ENCODE measurements at regions not wholly inside any gene's neighbourhood (a gene's known extent, or its start where the extent isn't known, plus 50 kb on each side); places are given as distances from the start of the nearest gene placed in this dataset.
"Not testable (repeated sequence)": the region's sequence is repeated elsewhere in the genome, so short reads cannot be mapped to it uniquely, and the experiment has no call there.

DNA sequence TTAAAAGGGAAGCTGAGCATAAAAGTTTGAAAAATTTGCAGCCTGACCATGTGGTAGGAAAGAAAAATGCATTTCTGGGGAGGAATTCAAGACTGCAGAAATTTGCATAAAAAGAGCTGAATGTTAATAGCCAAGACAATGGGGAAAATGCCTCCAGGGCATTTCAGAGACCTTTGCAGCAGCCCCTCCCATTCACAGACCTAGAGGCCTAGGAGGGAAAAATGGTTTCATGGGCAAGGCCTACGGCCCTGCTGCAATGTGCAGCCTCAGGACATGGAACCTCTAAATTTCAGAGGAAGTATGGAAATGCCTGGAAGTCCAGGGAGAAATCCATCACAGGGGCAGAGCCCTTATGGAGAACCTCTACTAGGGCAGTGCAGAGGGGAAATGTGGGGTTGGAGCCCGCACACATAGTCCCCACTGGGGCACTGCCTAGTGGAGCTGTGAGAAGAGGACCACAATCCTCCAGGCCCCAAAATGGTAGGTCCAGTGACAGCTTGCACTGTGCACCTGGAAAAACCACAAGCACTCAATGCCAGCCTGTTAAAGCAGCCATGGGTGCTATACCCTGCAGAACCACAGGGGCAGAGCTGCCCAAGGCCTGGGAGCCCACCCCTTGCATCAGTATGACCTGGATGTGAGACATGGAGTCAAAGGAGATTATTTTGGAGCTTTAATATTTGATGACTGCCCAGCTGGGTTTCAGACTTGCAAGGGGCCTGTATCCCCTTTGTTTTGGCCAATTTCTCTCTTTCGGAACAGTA is 243.8 kb downstream of the DNAJB9 start:
- DNase-seq (ENCODE audit: low spot score) = no peak

DNA sequence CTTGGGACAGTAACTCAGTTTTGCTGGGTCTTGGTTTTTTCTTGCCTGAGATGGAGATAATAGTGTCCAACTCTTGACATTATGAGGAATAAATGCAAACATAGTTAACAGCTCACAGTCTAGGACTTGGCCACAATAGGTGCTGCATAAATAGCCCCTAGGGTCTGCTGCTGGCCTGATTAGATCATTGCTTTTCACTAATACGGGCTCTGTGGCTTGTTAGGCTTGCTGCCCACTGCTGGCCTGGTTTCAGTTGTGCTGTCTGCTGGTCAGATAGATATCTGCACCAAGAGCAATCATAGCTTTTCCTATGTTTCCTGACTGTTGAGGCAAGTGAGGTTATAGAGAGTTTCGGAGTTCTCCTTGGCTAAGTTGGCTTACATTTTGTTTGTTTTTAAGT is 246.1 kb downstream of the DNAJB9 start:
- DNase-seq (ENCODE audit: low spot score) = no peak

GRCh38 chr7:108818742-108819141 is 249.1 kb downstream of the DNAJB9 start:
- DNase-seq (ENCODE audit: low spot score) = no peak

- peak; percentile 62 for DNase-seq (ENCODE audit: low spot score)
These were observed 255.3 kb downstream of the DNAJB9 start for GRCh38 chr7:108824840-108825580.

DNA sequence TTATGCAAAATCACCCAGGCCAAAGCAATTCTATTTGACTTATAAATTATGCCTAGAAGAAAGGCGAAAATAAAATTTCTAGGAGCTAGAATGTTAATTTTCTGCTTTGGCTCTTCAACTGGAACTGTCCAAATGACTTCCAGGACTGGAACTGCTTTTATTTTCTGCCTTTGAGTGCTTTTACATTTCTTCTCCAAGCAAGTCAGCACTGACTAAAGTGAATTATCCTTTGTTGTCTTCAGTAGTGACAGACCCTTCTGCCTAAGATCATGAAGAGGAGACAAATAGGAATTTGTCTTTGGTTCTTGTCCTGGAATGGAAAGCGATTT is 255.9 kb downstream of the DNAJB9 start:
- no peak for DNase-seq (ENCODE audit: low spot score)

DNA sequence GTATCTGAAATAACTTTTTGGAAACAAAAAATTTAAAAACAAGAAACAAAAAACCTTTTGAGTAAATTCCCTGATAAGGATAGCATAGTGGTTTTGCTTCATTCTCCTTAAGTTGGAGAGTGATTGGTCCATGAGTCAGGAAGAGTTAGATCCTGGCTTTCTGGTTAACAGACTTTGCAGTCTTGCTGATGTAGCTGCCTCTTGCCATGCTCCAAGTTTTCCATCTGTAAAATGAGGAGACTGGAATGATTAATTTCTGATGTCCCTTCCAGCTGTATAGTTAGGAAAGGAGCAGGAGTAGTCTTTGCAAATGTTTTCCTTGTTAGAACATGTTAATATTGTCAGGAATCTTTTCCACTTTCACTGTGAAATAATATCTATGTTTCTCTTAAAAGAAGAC is 266.6 kb downstream of the DNAJB9 start:
- DNase-seq (ENCODE audit: low spot score) = no peak

- DNase-seq (ENCODE audit: low spot score) = no peak
These were observed 268.5 kb downstream of the DNAJB9 start for GRCh38 chr7:108838198-108838597.

DNA sequence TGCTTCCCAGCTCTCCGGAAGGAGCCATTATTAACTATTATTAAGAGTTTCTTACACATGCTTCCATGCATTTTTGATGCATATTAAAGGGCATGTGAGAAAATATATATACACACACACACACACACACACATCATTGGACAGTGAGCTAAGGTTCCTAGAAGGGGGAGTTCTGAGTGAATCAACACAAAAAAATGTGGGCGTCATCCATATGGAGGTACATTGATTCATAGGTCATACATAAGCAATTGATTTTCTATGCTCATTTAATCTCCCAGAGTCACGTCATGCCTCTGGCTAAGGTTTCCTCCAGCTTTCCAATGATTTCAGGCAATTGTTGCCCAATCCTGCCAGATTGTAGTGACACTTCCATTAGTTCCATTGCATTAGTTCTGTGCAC is 269.4 kb downstream of the DNAJB9 start:
- DNase-seq (ENCODE audit: low spot score) = no peak

- DNase-seq (ENCODE audit: low spot score) = no peak
These were observed 276.3 kb downstream of the DNAJB9 start for GRCh38 chr7:108845951-108846350.

DNA sequence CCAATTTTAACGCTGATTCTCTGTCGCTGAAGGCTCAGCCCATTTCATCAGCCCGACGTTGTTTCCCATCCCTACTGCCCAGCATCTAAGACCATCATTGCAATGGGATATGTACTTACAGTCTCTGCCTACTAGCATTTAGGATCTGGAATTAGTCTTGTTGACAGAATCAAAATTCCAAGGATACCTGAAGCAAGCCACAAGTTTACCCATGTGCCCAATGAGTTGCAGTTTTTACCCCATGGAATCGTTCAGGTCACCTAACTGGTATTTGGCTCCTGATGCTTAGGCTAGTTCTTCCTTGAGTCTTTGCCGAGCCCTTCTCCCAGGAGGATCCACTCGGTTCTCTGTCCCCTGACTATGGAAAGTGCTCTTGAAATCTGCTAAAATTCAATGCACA is 276.8 kb downstream of the DNAJB9 start:
- DNase-seq (ENCODE audit: low spot score) = peak; percentile 10

GRCh38 chr7:108848486-108848885 is 278.8 kb downstream of the DNAJB9 start:
- DNase-seq (ENCODE audit: low spot score) = no peak

- DNase-seq (ENCODE audit: low spot score) = no peak
These were observed 290.9 kb downstream of the DNAJB9 start for GRCh38 chr7:108860615-108861014.

DNA sequence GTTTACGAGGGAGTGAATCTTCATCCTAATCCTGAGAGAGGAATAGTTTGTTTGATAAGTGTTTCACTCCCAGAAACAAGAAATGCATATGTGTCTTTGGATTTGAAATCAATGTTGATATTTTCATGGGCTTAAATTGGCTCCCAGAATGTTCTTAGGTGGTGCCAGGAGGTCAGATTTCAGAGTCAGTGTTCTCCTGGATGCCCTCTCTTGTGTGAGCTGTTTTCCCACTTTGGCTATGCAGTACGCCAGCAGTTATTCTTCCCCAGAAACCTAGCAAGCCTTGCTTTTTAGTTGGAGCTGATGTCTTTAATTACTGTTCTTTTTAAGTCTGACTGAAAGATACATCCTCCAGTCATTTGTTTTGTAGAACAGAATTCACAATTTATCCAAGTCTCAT is 291.4 kb downstream of the DNAJB9 start:
- no peak for DNase-seq (ENCODE audit: low spot score)

GRCh38 chr7:108863227-108863848 is 293.7 kb downstream of the DNAJB9 start:
- no peak for DNase-seq (ENCODE audit: low spot score)

GRCh38 chr7:108869070-108869469 is 299.4 kb downstream of the DNAJB9 start:
- no peak for DNase-seq (ENCODE audit: low spot score)

GRCh38 chr7:108875139-108875538 is 305.5 kb downstream of the DNAJB9 start:
- DNase-seq (ENCODE audit: low spot score) = no peak

DNA sequence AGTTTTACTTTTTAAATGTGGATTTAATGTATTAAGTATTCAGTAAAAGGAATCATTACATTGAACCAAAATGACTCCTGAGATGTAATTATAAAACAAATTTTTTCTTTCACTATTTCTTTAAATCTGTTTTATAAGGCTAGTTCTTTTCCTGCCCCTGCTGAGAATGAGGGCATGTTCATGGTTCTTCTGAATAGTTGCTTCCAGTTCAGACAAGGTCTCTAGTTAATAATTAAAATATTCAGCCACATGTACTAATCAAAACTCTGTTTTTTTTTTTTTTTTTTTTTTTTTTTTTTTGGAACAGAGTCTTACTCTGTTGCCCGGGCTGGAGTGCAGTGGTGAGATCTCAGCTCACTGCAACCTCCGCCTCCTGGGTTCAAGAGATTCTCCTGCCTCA is 321.2 kb downstream of the DNAJB9 start:
- DNase-seq (ENCODE audit: low spot score) = no peak

GRCh38 chr7:108908456-108908855 is 338.8 kb downstream of the DNAJB9 start:
- no peak for DNase-seq (ENCODE audit: low spot score)

GRCh38 chr7:108911016-108911415 is 341.3 kb downstream of the DNAJB9 start:
- no peak for DNase-seq (ENCODE audit: low spot score)

- no peak for DNase-seq (ENCODE audit: low spot score)
These were observed 350.8 kb downstream of the DNAJB9 start for GRCh38 chr7:108920490-108920889.

DNA sequence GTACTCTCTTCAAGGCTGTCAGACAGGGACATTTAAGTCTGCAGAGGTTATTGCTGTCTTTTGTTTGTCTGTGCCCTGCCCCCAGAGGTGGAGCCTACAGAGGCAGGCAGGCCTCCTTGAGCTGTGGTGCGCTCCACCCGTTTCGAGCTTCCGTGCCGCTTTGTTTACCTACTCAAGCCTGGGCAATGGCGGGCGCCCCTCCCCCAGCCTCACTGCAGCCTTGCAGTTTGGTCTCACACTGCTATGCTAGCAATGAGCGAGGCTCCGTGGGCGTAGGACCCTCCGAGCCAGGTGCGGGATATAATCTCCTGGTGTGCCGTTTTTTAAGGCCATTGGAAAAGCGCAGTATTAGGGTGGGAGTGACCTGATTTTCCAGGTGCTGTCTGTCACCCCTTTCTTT is 373.4 kb downstream of the DNAJB9 start:
- not testable (repeated sequence) for DNase-seq (ENCODE audit: low spot score)

- no peak for DNase-seq (ENCODE audit: low spot score)
These were observed 377.9 kb downstream of the DNAJB9 start for GRCh38 chr7:108947526-108947925.

DNA sequence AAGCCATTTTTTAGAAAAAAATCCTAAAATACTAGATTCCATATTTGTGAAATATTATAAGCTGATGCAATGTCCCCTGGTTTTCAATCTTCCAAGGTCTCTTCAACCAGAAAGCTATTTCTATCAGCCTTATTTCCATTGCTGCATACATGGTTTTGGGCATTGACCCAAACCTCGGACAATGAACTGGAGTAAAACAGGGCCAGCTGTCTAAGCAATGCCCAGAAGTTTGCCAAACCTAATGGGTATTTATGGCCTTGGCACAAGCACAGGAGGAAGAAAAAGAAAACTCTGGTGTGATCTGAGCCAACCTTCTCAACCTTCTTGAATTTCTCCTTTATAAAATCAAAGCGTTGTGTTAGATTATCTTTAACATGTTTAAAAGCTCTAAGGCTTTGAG is 402.3 kb downstream of the DNAJB9 start:
- peak; percentile 20 for DNase-seq (ENCODE audit: low spot score)

Data from H4 (cell line).